CMK (cell line): ENCODE measurements at regions not wholly inside any gene's neighbourhood (a gene's known extent, or its start where the extent isn't known, plus 50 kb on each side); places are given as distances from the start of the nearest gene placed in this dataset.

Experiments used
- DNase-seq: peaks from one replicate; pipeline ENCODE4 v3.0.0-alpha.2; 2010; ENCODE audit warnings: low read depth

DNA sequence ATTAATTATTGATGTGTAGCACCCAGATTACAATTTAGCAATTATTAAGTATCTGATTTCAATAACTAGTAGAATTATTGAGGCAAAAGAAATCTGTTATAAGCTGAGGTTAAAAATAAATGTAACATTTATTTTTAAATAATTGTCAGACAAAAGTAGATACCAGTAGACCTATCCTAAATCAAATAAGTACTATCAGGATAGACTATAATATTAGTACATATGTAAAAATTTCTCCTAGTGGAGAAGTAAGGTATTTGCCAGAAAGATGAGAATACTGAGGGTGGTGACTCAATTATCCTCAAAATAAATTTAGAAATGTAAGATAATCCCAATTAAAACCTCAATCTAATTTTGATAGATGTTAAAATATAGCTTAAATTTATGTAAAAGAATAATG is 377.8 kb upstream of the CHRM3 start:
- DNase-seq: no peak

DNA sequence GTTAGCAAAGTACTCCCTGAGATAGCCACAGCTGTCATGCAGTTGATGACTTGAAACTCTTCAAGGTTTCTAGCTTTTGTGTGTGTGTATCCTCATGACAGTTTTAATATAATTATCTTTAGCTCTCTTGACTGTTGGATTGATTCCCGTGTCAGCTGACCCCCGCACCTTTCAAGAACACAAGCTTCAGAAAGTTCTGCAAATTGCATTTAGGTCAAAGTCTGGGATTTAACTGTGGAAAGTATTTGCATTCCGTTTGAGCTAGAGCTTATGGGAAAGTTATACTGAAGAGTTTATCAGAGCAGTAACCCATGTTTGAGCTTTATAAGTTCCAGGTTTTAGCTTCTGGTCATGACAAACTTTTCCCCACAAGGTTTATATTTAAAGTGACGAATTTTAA is 380.1 kb upstream of the CHRM3 start:
- no peak for DNase-seq

DNA sequence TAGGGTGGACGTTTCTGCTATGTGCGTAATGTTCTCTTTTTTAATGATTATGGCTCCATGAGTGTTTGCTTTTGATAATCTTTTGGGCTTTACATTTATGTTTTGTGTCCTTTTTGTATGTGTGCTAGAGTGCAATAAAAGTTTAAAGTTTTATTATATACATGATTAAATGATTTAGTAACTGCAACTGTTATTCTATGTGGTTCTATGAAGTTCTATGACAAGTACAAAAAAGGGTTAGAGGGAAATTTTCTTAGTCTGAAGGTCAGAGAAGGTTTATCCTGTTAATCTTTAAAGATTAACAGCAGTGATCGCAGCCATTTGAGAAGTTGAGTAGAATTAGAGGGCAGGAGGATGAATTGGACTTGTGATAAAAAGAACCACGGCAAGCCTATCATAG is 386.4 kb upstream of the CHRM3 start:
- DNase-seq: no peak

DNA sequence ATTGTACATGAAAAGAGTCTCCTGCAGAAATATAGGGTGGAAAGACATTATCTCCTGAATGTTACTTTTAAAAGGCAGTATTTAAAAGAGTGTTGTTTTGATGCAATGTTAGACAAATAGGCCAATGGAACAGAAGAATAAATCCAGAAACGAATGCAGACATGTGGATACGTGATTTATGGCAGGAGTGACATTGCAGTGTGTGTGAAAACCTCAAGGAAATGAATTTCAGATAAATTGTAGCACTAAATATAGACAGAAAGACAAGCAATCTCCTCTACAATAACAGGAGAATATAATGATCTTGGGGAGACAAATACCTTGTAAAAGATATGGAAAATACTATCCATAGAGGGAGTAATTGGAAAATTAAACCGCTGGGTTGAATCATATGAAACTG is 387.8 kb upstream of the CHRM3 start:
- no peak for DNase-seq

DNA sequence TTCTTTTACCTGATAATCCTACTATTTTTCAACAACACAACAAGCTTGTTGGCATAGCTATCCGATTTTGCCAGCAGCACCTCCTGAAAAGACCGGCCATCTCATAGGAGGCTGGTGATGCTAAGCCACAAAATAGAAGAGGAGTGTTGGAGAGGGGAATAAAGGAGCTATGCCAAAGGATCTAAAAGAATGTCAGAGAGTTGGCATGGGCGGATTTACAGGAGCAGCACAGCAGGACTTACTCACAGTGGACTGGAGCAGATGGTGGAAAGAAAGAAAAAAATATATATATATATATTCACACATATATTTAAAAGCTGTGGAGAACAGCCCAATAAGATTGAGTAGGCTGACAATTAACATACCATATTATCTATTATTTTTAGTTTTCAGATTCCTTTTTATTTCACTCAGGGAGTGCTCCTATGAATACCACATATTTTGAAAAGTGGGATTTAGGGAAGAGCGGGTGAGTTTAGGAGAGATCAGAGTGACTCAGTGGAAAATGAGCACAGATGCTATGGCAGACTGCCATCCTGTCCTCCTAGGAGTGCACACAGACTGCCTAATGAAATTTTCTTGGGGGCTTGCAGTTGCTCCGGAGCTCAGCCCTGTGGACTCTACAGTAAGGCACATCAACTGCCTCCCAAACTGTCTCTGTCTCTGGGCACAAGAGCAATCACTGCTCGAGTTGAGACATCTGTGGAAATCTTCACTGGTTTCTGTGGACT is 394.4 kb upstream of the CHRM3 start:
- DNase-seq: no peak

DNA sequence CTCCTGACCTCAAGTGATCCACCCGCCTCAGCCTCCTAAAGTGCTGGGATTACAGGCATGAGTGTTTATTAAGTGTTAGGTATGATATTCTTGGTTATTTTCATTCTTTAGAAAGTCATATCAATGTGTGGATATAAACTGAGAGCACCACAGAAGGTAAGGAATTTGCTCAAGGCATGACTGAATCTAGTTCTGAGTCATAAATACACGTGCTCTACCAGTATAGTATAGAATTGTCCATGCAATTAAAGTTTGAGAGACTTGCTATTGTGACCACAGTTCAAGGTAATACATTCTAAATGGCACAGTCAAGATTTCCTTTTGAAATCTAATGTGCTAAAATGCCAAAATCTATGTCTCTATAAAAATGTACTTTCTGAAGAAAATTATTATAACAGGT is 401.1 kb upstream of the CHRM3 start:
- DNase-seq: no peak

DNA sequence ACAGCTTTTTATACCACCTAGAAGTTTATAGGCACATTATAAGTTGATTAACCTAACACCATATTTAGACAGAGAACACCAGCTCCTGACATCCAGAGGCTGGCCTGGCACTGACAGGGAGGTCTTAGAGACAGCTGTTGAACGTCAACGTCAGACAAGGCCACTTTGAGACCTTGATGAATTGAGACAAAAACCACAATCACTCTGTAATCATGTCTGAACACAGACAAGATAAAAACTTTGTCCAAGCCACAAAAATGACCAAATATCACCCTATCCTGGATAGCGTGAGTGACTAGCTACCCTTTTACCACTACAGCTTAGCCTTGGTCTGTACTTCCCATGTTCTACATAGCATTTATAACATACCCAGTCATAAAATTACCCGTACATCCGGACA is 403.6 kb upstream of the CHRM3 start:
- DNase-seq: no peak

DNA sequence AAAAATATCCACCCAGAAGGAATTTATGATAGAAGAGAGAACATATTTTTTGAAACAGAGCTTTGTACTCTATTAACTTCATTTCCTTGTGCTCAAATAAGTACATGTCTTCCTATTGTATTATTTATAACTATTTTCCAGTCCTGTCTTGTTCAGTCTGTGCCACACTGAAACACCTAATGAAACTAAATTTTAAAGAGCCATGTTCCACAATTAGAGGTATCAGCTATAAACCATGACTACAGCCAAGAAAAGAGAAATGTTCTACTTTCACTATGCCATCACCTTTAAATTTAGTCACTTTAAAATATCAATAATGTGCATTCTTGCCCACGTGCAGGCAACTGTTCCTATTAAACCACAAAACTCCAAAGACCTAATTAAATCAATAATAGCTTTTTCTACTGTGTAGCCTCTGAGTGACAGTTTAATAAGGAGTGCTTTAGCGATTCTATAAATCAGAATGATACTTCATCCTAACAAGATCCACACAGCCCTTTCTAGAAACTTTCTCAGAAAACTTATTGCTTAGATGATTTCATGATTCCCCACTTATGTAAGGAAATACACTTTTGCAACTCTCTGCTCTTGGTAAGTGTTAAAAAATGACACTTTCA is 404.9 kb upstream of the CHRM3 start:
- DNase-seq: no peak

DNA sequence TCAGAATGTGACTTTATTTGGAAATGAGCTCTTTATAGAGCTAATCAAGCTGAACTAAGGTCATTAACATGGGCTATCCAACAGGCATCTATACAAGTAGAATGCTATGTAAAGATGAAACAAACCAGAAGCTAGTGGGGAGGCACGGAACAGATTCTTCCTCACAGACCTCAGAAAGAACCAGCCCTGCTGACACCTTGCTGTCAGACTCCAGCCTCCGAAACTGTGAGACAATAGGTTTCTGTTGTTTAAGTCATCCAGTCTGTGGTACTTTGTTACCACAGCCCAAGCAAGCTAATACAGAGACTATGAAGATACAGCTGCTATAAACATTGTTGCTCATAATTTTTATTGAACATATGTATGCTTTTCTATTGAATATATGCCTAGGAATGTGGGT is 406.3 kb upstream of the CHRM3 start:
- no peak for DNase-seq

DNA sequence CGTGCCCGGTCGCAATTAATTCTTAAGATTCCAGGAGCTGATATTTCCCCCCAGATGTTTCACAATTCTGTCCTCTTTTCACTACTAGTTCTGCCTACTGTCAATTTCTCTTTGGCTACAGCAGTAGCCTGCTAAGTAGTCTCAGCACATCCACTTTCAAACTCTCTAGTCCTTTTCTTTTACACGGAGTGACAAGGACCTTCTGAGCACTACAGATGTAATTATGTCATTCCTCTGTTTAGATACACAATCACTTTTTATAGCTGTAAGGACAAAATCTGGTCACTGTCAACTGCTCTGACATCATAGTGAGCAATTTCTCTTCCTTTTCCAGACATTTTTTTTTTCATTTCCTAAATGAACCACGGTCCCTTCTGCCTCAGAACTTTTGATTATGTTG is 421.7 kb upstream of the CHRM3 start:
- no peak for DNase-seq

DNA sequence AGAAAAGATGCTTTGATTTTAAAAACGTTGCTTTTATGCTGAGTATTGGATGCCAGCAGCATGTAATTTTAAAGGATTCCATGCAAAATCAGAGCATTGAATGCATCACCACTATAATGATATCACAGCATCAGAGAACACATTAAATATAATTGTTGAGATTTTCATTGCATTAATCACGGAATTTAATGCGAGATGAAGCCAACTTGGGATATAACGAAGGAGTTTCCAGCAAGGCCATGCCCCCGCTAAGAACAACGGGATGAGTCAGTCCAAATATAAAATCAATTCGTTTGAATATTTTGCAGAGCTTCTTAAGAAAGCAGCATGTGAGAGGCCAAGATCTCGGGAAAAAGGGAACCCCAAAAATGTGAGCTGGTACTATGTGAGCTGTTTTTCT is 423.4 kb upstream of the CHRM3 start:
- no peak for DNase-seq

DNA sequence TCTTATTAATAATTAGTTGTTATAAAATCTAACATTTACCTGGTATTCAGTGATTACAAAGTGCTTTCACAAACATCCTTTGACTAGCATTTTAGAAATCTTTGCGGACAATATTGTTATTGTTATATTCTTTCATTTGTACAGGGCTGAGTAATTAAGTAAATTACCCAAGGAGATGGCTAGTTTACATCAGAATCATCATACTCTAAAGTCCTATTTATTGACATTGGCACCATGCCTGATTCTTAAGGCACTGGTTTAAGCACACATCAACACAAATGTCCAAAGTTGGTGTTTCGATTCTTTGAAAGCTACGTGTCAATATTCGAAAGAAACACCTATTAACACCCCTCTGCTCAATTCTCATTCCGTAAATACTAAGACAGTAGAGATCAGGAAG is 424.6 kb upstream of the CHRM3 start:
- no peak for DNase-seq

DNA sequence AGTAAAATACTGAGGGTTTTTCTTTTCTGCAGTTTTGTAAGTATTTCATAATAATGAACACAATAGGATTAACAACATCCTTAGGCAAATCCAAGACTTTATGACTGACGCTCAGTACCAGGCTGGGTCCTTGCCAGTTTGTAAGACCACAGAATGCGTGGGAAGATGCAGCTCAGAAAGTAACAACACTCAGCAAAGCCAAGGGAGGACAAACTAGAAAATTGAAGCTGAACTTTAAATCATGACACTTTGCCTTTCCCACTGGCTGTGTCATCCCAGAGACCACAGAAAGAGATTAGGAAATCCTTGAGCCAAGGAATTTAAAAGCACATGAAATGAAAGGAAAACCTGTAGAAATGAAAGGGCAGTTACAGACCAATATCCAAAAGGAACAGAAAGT is 426.3 kb upstream of the CHRM3 start:
- DNase-seq: no peak

DNA sequence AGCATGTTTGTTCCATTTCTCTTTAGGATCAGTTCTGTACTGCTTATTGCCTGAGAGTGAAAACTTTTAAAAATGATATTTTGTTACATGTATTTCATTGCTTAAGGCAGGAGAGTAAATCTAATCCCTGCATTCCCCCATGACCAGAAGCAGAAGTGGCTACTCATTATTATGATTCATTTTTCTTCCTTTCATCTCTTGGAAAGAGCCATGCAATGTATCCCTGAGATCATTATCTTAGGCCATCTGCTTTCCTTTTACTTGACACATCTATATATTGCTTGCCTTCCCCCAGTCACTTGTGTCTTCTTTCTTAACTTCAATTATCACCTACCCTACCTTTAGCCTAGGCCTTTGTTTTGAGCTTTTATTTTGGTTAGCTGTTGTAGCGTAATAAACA is 430.4 kb upstream of the CHRM3 start:
- no peak for DNase-seq

DNA sequence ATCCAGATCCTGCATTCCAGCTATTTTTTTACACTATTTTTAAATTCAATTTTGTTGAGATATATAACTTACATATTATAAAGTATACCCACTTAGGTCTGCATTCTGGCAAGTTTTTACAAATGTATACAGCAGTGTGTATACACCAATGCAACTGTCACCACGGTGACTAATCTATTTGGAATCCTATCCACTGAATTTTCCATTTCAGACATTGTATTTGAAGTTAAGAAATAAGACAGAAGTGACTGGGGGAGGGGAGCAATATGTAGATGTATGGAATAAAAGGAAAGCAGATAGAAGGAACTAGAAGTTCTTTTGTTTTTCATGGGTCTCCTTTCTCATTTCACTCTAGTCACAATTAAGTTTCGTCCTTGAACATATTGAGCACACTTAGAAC is 431.5 kb upstream of the CHRM3 start:
- no peak for DNase-seq

DNA sequence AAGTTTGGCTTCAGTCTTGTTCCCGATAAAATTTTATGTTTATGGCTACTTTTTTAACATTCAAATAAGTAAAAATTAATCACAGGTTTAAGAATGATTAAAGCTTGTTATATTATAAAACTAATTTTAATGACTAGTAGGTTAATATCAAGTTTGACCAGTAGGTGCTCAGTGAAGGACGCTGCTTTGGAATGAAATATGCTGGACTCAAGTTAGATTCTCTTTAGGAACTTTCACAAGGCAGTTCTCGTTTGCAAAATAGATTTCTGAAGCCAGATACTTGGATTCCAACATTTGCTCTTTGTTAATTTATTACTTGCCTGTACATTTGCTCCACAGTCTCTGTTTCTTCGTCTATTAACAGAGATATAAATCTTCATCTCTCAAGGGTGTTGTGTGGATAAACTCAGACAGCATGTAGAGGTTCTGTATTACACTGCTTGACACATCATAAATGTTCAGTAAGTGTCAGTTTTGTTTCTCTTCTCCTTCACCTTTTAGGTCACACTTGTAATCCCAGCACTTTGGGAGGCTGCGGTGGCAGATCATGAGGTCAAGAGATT is 432.8 kb upstream of the CHRM3 start:
- no peak for DNase-seq

DNA sequence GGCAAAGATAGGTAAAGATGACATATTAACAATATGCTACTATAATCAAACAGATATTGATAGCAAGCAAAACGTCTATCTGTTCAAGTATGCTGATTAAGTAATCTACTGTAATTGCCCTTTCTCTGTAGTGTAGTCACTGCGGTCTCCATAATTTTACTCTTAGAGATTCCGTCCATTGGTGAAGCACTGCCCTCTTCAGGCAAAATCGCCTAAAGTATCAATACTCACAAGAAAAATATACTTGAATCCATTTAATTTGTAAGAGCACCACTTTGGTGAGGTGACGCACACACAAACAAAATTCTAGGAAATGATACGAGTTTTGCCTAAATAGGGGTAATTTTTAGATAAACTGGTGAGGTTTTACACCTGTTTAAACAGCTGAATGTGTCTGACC is 434.6 kb upstream of the CHRM3 start:
- DNase-seq: no peak

DNA sequence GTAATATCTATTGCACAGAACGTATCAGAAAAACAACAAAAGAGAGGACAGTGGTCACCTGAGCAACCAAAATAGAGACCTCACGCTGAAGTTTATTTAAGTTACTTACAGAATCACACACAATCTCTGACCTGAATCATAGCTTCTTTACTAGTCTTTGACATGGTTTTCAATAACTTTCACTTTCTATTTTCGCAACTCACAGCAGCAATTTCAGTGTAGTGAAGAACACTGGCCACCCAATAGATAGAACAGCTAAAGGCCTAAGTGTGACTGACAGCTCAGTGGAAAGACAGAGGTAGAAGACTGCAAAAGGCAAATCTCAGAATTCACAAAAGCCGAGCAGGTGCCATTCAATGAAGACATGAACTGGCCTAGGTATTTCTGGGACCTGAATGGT is 435.6 kb upstream of the CHRM3 start:
- DNase-seq: no peak

DNA sequence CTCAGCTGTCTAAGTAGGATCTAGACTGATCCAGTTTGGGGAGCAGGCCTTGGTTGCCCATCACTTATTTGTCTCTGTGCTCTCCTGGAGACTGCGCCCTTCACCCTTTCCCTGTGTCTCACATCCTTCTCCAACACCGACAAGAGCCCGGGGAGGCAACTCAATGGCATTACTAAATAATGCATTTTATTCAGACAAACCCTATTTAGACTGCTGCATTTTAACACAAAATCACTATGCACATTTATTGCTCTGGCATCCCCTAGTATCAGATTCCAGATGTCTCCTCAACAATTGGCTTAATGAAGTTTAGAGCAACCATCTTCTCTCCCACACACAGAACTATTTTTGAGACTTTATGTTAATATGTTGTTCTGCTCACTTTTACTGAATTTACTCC is 436.4 kb upstream of the CHRM3 start:
- DNase-seq: no peak

DNA sequence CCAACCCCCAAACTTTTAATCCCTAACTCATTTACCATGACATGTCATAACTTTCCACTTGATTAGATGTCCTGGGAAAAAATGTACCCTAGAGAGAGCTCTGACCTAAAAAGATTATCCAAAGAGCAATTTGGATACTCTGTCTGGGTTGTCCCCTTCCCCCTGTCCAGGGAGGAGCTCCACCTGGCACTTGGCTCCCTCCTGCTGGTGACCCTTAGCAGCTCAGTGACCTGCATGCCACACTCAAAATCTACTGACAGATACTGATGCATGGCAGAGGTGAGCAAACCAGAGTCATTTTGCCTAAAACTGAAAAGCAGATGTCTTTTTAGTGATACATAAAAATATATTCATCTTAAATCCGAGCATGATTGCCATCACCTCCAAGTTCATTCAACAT is 442.3 kb upstream of the CHRM3 start:
- DNase-seq: no peak

DNA sequence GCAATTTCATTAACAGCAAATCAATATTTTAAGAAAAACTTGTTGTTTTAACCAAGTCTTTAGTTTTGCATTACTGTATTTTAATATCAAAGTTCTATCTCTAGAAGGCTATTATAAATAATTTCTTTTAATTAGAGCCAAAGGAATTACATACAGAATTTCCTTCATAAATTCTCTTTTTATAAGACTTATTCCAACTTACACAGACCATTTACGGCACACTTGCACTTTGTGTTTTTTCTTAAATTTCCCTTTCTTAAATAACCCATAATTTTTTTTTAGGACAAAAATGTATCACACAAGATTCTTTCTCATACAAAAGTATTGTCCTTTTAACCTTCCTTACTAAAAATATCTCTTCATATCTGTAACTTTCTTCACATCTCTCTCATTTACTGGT is 458.5 kb upstream of the CHRM3 start:
- no peak for DNase-seq

DNA sequence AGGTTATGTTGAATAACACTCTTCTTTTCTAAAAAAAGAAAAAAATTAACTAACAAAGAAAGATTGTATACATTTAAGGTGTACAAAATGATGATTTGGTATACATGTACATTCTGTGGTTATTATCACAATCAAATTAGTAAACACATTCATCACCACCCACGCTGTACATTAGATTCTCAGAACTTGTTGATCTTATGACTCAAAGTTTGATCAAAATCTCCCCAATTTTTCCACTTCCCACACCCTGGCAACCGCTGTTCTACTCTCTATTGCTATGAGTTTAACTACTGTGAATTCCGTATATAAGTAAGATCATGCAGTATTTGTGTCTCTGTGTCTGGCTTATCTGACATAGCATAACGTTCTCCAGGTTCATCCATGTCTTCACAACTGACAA is 469.5 kb upstream of the CHRM3 start:
- DNase-seq: no peak

DNA sequence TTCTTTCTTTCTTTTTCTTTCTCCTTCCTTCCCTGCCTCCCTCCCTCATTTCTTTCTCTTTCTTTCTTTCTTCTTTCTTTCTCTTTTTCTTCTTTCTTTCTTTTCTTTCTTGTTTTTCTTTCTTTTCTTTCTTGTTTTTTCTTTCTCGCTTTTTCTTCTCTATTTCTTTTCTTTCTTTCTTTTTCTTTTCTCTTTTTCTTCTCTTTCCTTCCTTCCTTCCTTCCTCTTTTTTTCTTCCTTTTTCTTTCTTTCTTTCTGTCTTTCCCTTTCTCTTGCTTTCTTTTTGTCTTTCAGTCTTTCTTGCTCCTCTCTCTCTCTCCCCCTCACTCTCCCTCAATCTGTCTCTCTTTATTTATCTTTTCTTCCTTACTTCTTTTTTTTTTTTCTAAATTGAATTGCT is 472.0 kb upstream of the CHRM3 start:
- DNase-seq: no peak

DNA sequence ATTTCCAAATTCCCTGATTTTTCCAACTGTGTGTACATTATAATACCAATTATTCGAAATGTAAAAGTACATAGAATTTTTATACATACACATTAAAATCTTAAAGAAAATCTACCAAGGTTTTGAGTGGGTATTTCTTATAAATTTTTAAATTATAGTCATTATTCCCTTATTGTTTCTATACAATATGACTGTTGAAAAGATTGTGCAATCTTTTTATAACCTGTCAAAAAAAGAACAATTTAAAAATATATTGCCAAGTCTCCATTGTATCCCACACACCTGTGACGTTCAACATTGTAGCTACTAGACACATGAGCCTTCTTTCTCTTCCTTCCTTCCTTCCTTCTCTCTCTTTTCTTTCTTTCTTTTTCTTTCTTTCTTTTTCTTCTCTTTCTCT is 473.2 kb upstream of the CHRM3 start:
- no peak for DNase-seq
